AG20443 (cell line): ENCODE measurements at regions not wholly inside any gene's neighbourhood (a gene's known extent, or its start where the extent isn't known, plus 50 kb on each side); places are given as distances from the start of the nearest gene placed in this dataset.
"Not testable (repeated sequence)": the region's sequence is repeated elsewhere in the genome, so short reads cannot be mapped to it uniquely, and the experiment has no call there.

ENCODE experiments used
- DNase-seq: peaks from one replicate; pipeline ENCODE4 v3.0.0; 2012; ENCODE audit warnings: low spot score, mixed read lengths

DNA sequence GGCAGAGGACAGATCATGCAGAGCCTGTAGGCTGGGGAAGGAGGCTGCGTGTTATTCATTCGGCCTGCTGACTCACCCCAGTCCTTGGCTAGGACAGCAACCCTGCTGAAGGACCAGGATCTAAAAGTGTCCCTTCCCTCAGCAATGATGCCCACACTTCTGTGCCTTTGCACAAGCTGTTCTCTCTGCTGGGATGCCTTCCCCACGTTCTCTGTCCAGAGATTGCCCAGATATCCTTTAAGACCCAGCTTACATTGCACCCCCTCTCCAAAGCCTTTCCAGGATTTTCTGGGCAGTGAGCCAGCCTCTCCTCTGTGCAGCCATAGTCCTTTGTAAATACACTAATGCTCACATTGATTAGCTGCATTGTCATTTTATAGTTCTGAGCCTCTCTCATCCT is 99.3 kb upstream of the CHD6 start:
- DNase-seq: peak; percentile 65

DNA sequence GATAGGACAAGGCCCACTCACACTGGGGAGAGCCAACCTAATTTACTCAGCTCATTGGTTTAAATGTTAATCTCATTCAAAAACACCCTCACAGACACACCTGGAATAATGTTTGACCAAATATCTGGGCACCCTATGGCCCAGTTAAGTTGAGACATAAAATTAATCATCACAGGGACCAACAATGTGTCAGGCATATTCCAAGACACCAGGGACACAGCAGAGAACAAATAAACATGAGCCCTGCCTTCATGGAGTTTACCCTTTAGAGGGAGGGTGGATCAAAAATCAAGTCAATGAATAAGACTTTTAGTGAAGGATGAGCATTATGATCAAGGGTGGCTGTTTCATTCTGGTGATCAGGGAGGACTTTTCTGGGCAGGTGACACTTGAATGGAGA is 98.7 kb upstream of the CHD6 start:
- DNase-seq: no peak

- DNase-seq: no peak
These were observed 98.3 kb upstream of the CHD6 start for GRCh38 chr20:41716436-41716835.

DNA sequence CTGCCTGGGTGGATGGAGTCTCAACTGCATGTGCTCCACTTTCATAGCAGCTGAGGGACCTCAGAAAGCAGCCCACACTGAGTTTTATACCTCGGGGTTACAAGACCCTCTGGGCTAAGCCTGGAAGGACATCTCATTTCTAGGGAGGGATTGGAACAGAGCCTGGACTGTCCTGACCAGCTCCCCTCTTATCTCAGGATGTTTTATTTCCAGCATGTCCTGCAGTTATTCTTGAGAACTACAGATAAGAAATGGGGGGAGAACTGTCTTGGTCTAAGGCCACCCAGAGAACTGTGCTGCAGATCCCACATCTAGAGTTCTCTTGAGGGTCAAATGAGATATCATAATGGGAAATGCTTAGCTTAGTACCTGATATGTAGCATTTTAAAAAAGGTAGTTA is 97.3 kb upstream of the CHD6 start:
- no peak for DNase-seq

- DNase-seq: no peak
These were observed 95.9 kb upstream of the CHD6 start for GRCh38 chr20:41714030-41714429.

GRCh38 chr20:41704896-41705295 is 86.7 kb upstream of the CHD6 start:
- no peak for DNase-seq

DNA sequence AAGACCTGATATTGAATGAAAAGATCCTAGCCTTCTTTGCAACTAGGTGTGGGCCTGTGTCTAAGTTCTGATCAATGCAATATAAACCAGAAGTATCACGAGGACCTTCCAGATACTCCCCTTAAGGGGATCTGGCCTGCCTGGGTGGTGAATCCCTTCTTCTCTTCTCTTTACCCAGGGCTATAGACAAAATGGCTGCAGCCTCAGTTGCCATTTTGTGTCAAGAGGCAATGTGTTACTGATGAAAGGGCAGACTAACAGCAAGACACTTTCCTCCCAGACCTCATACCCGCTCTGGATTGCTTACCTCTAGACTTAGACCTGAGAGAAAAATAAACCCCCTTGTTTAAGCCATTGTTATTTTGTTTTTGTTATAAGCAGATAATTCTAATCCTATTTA is 84.5 kb upstream of the CHD6 start:
- DNase-seq: no peak

GRCh38 chr20:41701588-41702348 is 83.6 kb upstream of the CHD6 start:
- peak; percentile 53 for DNase-seq

GRCh38 chr20:41699673-41700072 is 81.5 kb upstream of the CHD6 start:
- not testable (repeated sequence) for DNase-seq

- peak; percentile 42 for DNase-seq
These were observed 79.8 kb upstream of the CHD6 start for GRCh38 chr20:41697861-41698559.

- no peak for DNase-seq
These were observed 78.3 kb upstream of the CHD6 start for GRCh38 chr20:41696428-41696827.

GRCh38 chr20:41694796-41695195 is 76.6 kb upstream of the CHD6 start:
- DNase-seq: no peak

DNA sequence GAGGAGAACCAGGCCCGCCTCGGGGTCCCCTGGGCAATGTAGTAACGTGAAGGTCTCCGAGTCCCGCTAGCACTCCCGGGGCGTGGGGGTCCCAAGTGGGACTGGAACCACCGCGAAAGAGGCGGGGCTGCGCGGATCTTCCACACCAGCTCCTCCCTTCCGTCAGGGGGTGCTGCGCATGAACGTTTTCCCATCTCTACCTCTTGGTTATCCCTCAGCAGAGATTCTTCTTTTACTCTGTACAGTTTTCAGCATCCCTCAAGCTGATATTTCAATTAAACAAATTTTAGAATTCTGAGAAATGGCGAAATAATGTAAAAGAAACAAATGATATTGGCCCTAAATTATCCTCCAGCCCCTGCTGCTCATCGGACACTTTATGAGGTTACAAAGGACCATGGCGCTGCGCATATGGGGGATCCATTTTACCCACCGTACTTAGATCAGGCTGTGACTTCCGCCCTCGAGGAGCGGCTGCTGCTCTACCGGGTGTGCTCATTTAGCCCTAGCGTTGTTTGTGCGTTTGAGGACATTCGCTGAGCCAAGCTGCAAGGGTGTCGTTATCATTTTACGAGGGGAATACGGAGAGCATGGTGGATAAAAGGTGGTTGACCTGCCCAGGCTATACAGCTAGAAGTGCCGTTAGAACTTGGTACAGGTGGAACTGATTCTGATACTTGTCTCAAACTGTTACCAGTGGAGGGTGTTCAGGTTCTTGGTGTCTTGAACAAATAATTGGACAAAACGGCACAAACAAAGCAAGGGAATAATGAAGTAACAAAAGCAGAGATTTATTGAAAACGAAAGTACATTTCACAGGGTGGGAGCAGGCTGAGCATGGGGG is 75.2 kb upstream of the CHD6 start:
- DNase-seq: peak; percentile 89

DNA sequence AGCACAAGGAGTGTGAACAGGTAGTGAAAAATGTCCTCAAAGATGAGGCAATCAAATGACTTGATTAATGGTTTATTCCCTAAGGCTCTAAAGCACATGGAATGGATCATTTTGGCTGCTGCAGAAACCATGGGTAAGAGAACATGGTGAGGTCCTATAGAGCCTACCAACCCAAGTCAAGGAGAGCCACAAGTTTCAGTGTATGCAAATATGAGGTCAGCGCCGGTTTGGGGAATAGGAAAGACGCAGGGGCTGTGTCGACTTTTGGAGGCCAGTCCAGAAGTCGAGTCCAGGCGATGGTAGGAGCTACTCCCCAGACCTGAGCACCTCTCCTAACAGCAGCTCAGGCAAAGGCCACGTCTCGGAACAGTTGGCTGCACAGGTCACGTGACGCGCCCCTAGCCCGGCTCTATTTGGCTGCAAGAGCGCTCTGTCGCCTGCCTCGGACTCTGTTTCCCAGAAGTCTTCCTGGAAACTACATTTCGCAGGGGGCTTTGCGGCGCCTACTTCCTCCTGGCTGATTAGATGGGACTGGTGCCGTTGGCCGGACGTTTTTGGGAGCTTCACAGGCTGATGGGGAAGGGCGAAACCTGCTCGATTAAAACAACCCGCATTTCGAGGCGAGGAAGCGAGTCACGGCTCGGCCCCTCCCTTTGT is 74.4 kb upstream of the CHD6 start:
- DNase-seq: peak; percentile 63

- no peak for DNase-seq
These were observed 73.3 kb upstream of the CHD6 start for GRCh38 chr20:41691443-41691842.

GRCh38 chr20:41690702-41691101 is 72.5 kb upstream of the CHD6 start:
- no peak for DNase-seq

DNA sequence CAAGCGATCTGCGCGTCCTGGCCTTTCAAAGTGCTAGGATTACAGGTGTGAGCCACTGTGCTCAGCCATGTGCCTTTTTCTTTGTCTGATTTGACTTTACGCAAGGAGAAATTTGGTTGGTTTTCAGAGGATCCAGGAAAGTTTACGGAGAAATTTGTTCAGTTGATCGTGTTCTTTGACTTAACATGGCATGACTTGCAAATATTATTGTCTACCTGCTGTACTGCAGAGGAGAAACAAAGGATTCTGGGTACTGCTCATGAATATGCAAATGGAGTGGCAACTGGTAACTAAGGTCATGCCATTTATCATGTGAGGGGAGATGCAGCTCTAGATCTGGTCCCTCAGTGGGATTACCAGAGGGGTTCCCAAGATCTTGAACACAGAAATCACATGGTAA is 68.8 kb upstream of the CHD6 start:
- DNase-seq: no peak

DNA sequence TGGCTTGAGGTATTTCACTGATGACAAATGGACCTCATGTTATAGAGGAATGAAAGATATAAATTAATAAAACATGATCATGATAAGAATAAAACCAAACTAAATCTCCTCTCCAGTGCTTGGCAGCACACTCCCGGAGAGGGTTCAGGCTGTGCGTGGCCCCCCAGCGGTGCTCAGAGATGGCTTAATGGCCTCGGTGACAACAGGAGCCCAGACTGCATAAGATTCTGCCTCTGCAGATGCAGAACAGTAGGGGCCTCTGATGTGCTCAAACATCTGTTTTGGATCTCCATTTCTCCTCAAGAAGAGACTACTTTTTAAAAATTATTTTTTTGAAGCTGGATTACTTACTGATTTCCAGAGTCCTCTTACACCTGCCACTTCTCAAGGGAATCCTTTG is 67.0 kb upstream of the CHD6 start:
- DNase-seq: not testable (repeated sequence)

DNA sequence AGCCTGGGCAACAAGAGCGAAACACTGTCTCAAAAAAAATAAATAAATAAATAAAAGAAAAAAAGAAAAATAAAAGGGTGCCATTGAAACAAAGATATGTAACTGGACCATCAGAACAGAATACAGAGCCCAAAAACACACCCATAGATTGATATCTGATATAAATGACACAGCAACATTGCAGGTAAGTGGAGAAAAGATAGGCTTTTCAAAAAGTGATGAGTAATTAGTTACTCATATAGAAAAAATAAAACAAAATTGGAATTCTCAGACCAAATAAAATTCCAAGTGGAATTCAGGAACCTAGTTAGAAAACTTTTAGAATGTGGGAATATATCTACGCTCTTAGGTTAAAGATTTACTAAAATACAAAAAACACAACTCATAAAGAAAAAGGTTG is 60.6 kb upstream of the CHD6 start:
- no peak for DNase-seq

DNA sequence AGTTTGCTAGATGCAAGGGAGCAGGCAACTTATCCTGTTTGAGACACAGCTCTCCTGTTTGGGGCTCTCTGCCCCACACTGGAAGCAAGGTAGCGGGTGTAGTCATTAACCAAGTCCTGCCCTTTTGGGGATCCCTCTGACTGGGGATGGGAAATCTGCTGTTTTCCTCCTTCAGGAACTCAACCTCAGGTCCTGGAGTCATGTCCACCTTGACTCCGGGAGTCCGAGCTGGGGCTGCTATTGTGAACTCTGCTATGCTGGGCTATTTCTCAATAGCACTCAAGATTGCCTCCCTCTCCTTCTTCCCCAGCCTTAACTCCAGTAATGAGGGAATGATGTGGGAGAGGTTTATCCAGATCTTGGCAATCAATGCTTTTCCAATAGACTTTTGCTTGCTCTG is 54.1 kb upstream of the CHD6 start:
- no peak for DNase-seq

- no peak for DNase-seq
These were observed 53.0 kb upstream of the CHD6 start for GRCh38 chr20:41671143-41671542.

GRCh38 chr20:41670631-41671030 is 52.5 kb upstream of the CHD6 start:
- DNase-seq: no peak
